Ureter (tissue), 1 donor: ENCODE measurements at regions not wholly inside any gene's neighbourhood (a gene's known extent, or its start where the extent isn't known, plus 50 kb on each side); places are given as distances from the start of the nearest gene placed in this dataset.

Source experiments
- DNase-seq: peaks from one replicate; pipeline ENCODE4 v3.0.0-alpha.2; 2020; ENCODE audit warnings: low spot score
- donor health status: DM: yes; HTN: yes; CAD: no.

DNA sequence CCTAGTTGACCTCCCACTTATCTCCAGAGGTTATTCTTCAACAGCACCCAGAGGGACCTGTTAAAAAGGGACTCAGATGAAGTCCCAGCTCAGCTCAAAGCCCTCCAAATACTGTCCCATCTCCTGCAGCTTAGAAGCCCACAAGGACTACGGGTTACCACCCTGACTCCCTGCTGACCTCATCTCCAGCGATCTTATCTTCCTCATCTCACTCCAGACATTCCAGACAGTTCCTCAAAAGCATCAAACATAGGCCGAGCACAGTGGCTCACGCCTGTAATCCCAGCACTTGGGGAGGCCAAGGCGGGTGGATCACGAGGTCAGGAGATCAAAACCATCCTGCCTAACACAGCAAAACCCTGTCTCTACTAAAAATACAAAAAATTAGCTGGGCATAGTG is 263.8 kb upstream of the TLE4 start:
- no peak for DNase-seq

DNA sequence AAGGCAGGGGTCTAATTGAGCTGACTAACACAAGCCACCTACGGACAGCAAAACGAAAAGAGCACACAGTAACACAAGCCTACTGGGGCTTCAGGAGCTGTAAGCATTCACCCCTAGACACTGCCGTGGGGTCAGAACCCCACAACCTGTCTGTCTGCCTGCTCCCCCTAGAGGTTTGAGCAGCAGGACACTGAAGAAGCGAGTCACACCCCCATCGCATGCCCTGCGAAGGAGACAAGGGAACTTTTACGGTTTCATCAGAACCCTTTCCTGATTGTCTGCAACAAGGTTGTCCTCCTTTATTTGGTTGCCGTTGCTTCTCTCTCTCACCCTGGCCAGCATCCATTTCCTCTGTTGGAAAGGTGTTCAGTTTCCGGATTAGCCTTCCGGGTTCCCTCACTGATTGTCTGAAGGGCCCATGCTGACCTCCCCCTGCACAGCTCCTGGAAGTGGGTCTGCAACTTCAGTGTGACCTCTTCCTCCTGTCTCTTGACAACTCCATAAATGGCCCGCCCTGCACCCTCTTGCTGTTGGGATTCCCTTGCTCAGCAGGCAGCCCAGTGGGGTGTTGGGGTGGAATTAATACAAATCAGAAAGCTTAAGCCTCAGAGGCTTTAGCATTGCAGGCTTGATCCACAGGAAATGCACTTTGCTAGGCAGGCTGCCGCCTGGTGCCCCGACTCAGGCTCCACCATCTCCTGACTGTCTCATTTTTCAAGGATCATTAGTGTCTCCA is 258.9 kb upstream of the TLE4 start:
- no peak for DNase-seq

- no peak for DNase-seq
These were observed 246.3 kb upstream of the TLE4 start for GRCh38 chr9:79325501-79325900.

GRCh38 chr9:79329861-79330260 is 241.9 kb upstream of the TLE4 start:
- DNase-seq, result no peak

- no peak for DNase-seq
These were observed 237.8 kb upstream of the TLE4 start for GRCh38 chr9:79334001-79334400.

DNA sequence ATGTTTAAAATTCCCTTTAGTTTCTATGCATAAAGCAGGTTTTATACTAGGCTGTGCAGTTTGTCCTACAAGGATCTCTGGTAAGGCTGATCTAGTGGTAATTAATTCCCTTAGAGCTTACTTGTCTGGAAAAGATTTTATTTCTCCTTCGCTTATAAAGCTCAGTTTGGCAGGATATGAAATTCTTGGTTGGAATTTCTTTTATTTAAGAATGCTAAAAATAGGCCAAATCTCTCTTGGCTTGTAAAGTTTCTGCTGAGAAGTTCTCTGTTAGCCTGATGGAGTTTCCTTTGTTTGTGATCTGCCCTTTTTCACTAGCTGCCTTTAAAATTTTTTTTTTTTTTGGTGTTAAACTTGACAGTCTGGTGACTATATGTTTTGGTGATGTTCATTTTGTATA is 237.1 kb upstream of the TLE4 start:
- no peak for DNase-seq

DNA sequence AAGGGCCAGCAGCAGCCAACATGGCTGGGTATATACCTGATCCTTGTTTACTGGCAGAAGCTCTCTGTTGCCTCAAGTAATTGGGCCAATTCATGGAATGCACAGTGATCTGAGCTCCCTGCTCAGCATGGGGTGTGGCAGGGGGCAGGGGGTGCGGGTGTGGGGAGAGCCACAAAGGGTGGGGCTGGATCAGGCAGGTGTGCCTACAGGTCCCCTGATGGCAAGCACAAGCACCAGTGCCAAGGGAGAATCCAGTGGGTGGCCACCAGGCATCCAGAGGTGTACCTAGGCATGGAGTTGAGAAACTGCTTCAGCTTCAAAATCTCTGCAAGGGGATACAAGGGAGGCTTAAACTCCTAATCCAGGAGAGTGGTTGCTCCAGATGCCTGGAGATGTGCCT is 235.8 kb upstream of the TLE4 start:
- DNase-seq, result no peak

DNA sequence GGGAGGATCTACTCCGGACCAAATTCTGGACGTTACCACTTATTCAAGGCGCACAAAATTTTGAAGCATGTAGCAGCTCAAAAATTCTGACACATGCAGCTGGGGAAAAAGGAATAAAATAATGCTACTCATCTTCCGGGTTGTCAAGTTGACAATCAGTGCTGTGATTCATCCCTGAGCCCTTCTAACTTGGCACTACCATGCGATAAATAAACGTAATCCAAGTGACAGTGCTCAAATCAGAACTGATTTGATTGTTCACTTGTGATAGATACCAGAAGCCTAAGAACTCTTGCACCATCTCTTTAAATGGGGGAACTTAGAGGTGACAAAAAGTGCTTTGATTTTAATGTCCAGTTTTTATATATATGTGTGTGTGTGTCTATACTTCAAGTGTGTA is 230.2 kb upstream of the TLE4 start:
- DNase-seq, result no peak

- DNase-seq, result no peak
These were observed 225.3 kb upstream of the TLE4 start for GRCh38 chr9:79346350-79347020.

DNA sequence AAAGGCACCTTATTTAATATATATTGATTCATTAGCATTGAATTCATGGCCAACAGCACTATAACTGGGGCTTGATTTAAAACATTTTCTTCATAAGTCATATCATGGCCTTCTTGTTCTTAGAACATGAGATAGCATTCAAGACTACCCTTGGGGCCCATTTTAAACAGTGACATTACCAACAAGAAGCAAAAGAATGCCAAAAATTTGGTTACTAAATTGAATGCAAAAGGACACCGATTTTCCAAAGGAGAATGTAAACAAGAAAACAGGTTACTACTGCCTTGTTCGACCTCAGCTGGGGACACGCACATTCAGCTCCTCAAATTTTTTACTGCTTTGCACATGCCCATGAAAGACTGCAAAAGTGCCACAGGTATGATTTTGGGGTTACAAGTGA is 219.4 kb upstream of the TLE4 start:
- DNase-seq, result no peak

GRCh38 chr9:79353856-79354520 is 217.8 kb upstream of the TLE4 start:
- DNase-seq, result no peak

DNA sequence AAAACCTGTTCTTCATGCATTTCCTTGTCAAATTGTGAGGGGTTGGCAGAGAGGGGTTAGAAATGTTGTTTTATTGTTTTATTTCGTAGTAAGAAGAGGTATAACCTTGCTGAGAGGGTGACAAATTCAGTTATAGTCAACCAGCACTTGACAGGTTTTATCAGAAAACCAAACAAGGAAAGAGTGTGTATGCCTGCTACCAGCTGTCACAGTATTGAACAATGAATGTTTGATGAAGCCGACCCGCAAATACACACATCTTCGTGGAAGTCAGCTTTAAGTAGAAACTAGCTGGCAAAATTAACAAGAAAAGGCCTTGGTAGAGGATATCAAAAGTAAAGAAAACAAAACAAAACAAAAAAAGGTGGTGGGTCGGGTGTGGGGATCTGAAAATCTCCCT is 214.6 kb upstream of the TLE4 start:
- no peak for DNase-seq

DNA sequence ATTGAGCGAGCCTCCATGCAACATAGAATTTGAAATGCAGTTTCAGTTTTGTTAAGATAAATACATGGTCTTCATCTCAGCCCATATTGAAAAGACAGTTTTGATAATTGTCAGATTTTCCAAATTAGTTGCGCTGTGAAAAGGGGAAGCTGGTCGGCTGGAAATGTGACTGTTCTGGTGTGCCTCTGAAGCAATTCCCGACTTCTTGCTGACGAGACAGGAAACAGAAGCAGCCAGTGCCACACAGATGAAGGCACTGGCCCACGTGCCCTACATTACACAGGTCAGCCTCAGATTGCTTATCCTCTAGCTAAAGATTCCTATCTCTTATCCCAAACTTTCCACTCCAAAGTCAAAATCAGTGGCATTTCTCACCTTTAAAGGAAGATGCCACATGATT is 214.1 kb upstream of the TLE4 start:
- DNase-seq, result no peak

DNA sequence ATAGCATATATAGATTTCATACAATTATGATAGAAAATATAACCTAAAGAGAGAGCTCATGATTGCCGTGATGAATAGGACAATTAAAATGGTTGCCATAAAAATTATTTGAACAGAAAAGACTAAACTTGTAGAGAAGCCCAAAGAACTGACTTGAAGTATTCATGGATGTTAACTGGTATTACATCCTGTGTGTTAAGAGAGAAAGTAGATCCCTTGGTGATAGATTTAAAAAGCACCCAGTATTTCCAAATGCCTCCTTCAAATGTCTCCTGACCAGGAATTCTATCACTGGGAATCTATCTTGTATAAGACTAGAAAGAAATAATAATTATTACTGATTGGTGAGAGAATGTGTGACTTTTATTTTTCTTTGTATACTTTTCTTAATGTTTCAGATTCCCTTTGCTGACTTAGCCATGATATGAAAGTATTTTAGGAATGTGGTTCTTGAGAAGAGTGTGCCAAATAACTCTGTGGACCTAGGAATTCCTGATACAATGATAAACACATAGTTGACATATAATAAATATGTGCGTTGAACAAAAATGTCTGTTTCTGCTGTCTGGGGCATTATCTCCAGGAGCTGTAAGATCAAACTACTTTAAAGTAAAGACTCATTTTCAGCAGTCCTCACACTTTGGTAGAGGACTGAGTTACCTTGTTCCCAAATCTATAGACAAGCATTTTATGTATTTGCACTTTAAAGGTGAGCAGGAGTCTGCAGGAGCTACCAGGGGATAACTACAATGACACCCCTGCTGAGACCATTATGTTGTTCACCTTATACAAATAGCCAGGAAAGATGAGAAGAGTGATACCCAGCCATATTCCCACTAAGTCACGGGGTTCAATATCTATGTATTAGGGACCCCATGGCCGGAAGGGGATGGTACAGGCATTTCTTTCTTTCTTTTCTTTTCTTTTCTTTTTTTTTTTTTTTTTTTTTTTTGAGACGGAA is 211.1 kb upstream of the TLE4 start:
- DNase-seq, result no peak

DNA sequence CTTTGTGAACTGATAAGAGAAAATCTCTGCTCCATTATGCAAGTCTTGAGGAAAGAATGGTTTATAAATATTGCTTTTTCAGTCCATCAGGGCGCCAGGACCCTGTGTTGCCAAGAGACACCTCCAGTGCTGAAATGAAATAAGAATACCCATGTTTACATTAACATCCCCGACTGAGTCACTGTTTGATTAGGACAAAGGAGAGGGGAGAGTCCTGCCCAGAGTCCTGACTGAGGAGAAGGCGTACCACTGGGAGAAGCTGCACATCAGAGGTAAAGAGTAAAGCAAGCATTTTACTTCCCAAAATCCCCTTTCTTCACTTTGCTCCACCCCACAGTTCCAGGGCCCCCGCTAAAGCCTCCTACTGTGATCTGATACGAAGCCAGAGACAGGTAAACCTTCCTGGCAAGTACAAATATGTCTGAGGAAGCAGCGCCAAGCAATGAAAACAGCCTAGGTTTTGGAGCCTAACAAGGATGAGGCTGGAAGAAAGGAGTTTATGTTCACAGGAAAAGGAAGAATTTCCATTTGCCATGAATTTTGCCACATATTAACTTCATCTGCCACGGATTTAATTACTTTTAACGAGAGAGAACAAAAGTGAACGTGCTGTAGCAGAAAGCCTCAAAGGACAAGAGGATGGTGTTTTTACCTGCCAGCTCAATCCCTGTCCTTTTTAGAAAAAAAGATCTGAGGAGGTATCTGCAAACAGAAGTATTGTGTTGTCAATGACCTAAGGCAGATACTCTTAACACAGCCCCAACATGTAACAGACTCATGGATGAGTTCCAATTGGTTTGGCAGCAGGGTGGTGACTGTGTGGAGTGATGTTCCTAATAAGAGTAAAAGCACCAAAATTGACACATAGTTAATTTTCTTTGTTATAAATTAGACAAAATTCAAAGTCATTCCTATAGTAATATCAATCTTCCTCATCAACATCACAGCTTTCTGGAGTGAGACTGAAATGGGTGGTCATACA is 209.4 kb upstream of the TLE4 start:
- no peak for DNase-seq

DNA sequence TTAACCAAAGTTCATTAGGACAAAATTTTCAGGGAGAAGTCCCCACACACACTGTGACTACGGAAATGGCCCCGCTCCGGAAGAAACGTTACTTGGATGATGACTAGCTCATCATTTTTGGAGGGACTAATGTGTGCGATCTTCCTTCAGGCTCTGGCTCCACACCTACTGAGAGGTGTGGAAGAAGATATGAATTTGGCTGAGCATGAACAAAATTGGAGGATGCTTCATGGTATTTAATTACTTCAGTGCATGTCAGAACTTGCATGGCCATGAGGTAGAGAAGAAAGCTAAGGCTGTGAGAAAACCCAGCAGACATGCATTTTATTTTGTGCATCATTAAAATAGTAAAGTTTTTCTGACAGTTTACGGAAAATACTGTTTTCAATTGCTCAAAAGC is 202.1 kb upstream of the TLE4 start:
- DNase-seq, result no peak

GRCh38 chr9:79371301-79371700 is 200.5 kb upstream of the TLE4 start:
- no peak for DNase-seq

- DNase-seq, result no peak
These were observed 199.7 kb upstream of the TLE4 start for GRCh38 chr9:79371948-79372555.

- no peak for DNase-seq
These were observed 194.4 kb upstream of the TLE4 start for GRCh38 chr9:79377339-79377855.

- no peak for DNase-seq
These were observed 193.7 kb upstream of the TLE4 start for GRCh38 chr9:79378107-79378506.
